ENCODE measurements at regions not wholly inside any gene's neighbourhood (a gene's known extent, or its start where the extent isn't known, plus 50 kb on each side); places are given as distances from the start of the nearest gene placed in this dataset.

DNA sequence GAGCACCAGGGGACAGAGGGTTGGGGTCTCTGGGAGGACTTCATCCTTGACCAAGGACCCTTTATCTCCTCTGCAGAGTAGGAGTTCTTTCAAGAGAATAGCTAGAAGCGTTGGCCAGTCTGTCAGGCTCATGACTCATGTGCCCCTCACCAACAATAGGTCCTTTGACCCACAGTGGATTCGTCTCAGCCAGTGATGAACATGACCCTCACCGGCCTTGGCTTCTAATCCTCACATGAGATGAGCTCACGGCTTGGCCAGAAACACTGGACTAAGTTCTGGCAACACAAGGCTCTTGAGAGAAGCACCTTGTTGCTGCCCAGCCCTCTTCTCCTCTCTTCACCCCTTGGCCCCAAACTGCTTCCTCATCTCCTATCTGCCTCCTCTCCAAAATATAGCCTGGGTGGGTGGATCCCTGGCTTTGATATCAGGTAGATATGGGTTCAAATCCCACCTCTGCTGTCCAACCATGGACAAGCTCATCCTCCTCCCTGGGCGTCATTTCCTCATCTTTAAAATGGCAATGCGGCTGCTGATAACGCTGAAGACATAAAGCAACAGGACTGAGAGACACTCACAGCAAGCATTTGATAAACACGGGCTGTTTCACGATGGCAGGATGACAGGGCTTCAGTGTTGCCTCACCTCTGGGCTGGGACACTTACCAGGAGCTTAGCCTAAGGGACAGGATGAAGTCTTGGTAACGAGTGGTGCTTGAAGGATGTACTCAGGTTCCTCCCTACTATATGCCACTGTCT lies 446.7 kb upstream of the PROK2 start:
- TF ChIP-seq, protein P1, sequence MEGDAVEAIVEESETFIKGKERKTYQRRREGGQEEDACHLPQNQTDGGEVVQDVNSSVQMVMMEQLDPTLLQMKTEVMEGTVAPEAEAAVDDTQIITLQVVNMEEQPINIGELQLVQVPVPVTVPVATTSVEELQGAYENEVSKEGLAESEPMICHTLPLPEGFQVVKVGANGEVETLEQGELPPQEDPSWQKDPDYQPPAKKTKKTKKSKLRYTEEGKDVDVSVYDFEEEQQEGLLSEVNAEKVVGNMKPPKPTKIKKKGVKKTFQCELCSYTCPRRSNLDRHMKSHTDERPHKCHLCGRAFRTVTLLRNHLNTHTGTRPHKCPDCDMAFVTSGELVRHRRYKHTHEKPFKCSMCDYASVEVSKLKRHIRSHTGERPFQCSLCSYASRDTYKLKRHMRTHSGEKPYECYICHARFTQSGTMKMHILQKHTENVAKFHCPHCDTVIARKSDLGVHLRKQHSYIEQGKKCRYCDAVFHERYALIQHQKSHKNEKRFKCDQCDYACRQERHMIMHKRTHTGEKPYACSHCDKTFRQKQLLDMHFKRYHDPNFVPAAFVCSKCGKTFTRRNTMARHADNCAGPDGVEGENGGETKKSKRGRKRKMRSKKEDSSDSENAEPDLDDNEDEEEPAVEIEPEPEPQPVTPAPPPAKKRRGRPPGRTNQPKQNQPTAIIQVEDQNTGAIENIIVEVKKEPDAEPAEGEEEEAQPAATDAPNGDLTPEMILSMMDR (IDR thresholded peaks at IDR 0.05; ENCODE audit: low read length) = no peak
- TF ChIP-seq EZH2 (optimal IDR thresholded peaks at IDR 0.05; ENCODE audit: low read depth, low read length) = no peak
